ENCODE measurements at regions not wholly inside any gene's neighbourhood (a gene's known extent, or its start where the extent isn't known, plus 50 kb on each side); places are given as distances from the start of the nearest gene placed in this dataset.

- DNase-seq (no peak), ATAC-seq (ENCODE audit: low read depth) (no peak)
- POLR2A ChIA-PET: no interaction called here
- Mint-ChIP-seq H3K4me1 (no peaks in the 10 kb centered on the region), H3K36me3 (no peaks in the 10 kb centered on the region), H3K4me3 (no peak overlapping the region), H3K27me3 (no peaks in the 10 kb centered on the region), H3K27ac (no peak overlapping the region), H3K9me3 (no peaks in the 10 kb centered on the region)
Observed at GRCh38 chr16:73915935-73916334, 380.7 kb upstream of the PSMD7 start.

DNA sequence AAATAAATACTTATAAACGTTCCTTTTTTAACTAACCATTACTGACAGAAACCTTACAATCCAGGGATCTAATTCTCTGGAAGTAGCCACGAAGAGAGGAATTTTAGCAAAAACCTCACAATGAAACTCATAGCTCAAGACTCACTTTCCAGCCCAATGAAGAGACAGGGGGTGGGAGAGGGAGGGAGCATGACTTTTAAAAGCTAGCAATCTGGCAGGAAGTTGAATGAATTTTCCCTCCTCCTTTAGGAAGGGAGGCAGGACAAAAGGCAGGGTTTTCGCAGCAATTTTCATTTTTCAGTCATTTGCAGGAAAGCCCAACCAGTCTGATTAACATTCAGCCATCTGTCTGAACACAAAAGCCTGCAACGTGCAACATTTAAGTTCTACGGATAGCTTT lies 381.5 kb upstream of the PSMD7 start:
- Mint-ChIP-seq H3K27ac (no peak overlapping the region), H3K4me3 (no peak overlapping the region), H3K4me1 (no peaks in the 10 kb centered on the region), H3K9me3 (no peaks in the 10 kb centered on the region), H3K27me3 (no peaks in the 10 kb centered on the region), H3K36me3 (no peaks in the 10 kb centered on the region)
- POLR2A ChIA-PET: no interaction called here
- no peak for DNase-seq
- no peak for ATAC-seq (ENCODE audit: low read depth)

GRCh38 chr16:73912850-73913249 lies 383.8 kb upstream of the PSMD7 start:
- Mint-ChIP-seq H3K4me3 (no peak overlapping the region), H3K4me1 (no peaks in the 10 kb centered on the region), H3K9me3 (no peaks in the 10 kb centered on the region), H3K36me3 (no peaks in the 10 kb centered on the region), H3K27ac (no peak overlapping the region), H3K27me3 (no peaks in the 10 kb centered on the region)
- ATAC-seq (ENCODE audit: low read depth) (no peak), DNase-seq (no peak)
- POLR2A ChIA-PET: no interaction called here

DNA sequence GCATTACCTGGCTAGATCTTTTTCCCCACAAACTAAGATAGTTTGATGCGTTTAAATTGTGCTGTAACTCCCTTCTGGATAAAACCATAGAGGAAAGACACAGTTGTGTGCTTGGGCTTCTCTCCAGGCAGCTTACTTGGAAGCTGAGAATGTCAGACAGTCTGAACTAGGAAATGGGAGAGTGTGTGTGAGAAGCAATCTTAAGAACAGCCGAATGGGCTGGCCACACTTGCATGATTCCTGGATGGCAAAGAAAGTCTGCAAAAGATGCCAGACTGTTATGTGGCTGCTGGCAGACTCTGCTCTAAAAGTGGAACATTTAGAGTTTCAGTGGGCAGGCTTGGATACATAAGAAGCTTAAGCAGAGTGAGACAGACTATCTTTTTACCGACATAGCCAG lies 384.3 kb upstream of the PSMD7 start:
- H3K27me3 Mint-ChIP-seq: no peaks in the 10 kb centered on the region
- ATAC-seq (ENCODE audit: low read depth) (no peak), DNase-seq (no peak)
- H3K4me1 Mint-ChIP-seq: no peaks in the 10 kb centered on the region
- peaks cover 1% of the 10 kb centered on the region for H3K9me3 Mint-ChIP-seq
- no peaks in the 10 kb centered on the region for H3K36me3 Mint-ChIP-seq
- H3K4me3 Mint-ChIP-seq: no peak overlapping the region
- H3K27ac Mint-ChIP-seq: no peak overlapping the region
- POLR2A ChIA-PET: no interaction called here

DNA sequence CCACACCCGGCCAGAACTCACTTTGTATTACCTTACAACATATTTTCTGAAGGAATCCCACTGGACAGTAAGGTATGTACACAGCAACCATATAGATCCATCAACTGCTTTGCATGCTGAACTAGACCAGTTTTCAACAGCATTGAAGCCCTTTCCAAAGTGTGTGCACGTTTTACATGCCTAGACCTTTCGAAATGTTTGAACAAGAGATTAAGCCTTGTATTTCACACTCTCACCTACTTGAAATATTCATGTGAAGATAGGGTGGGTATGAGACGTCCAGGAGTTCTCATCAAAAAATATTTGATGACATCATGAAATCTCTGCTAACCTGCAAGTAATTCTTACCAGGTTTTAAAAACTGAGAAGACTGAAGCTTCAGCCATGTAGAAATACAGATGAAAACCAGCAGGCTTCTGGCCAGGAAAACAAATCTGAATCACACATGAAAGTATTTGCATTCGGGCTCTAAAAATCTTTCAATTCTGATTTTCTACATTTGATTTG lies 387.0 kb upstream of the PSMD7 start:
- H3K4me1 Mint-ChIP-seq: no peaks in the 10 kb centered on the region
- no peaks in the 10 kb centered on the region for H3K27me3 Mint-ChIP-seq
- DNase-seq: no peak
- peaks cover 1% of the 10 kb centered on the region for H3K9me3 Mint-ChIP-seq
- no peak for ATAC-seq (ENCODE audit: low read depth)
- no peaks in the 10 kb centered on the region for H3K36me3 Mint-ChIP-seq
- POLR2A ChIA-PET: no interaction called here
- no peak overlapping the region for H3K27ac Mint-ChIP-seq
- H3K4me3 Mint-ChIP-seq: no peak overlapping the region

DNA sequence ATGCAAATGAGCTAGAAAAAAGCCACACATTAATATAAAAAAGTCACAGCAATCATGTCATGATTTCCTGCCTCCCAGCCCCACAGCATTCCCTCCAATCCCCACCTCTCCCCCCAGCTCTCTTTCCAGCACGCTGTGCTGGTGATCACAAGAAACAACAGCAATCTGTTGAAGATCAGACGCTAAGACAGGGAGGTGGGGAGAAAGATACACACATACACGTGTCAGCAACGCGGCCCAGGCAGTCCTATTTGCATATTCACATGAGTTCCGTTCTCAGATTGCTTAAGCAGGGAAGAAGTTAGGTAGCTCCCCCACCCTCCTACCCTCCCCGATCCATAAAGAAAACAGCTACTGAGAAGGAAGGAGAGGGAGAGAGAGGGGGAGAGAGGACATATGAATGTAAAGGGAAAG lies 405.5 kb upstream of the PSMD7 start:
- DNase-seq (no peak), ATAC-seq (ENCODE audit: low read depth) (no peak)
- H3K9me3 Mint-ChIP-seq: no peaks in the 10 kb centered on the region
- H3K4me1 Mint-ChIP-seq: peaks cover 12% of the 10 kb centered on the region
- H3K4me3 Mint-ChIP-seq: no peak overlapping the region
- no peak overlapping the region for H3K27ac Mint-ChIP-seq
- POLR2A ChIA-PET: no interaction called here
- no peaks in the 10 kb centered on the region for H3K36me3 Mint-ChIP-seq
- H3K27me3 Mint-ChIP-seq: peaks cover 26% of the 10 kb centered on the region

DNA sequence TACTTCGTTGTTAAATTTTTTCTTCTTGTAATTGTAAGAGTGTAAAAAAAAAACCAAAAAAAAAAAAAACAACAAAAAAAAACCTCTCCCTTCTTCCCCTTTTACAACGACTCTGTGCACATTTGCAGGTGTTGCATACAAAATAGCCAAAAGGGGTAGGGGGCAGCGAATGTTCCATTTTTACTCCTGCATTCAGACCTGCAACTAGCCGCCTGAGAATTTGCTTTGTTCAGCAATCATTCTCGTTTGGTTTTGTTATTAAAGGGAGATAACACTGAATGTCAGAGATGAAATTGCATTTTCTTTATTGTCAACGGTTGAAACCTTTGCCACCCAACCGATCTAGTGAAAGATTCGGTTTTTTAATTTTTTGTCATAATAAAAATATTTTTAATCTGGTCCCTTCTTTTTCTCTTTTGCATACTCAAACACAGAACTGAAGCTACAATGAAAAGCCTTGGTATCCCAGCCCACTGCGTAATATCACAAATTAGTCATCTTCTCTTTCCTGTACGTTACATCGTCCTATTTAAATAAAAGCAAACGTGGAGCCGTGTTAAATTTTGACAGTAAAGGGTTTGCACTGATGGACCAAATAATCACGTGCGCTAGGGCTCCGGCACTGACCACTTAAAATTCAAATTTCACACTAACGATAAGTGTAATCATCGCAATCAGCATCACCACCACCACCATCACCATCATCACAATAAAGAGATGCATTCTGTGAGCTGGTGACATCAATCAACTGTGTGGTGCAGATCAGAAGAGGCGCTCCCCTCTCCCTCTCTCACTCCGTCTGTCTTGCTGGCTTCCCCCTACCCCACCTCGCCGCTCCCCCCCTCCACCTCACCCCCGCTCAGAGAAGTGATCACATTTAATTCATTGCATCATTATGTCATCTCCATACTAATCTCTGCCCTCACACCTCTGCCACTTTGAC lies 406.2 kb upstream of the PSMD7 start:
- POLR2A ChIA-PET: no interaction called here
- Mint-ChIP-seq H3K36me3 (no peaks in the 10 kb centered on the region), H3K4me1 (peaks cover 12% of the 10 kb centered on the region), H3K27me3 (peaks cover 26% of the 10 kb centered on the region), H3K27ac (no peak overlapping the region), H3K4me3 (no peak overlapping the region), H3K9me3 (no peaks in the 10 kb centered on the region)
- no peak for ATAC-seq (ENCODE audit: low read depth)
- no peak for DNase-seq

GRCh38 chr16:73888840-73889490 lies 407.6 kb upstream of the PSMD7 start:
- no peak for ATAC-seq (ENCODE audit: low read depth)
- Mint-ChIP-seq H3K36me3 (no peaks in the 10 kb centered on the region), H3K4me1 (peaks cover 12% of the 10 kb centered on the region), H3K9me3 (no peaks in the 10 kb centered on the region), H3K27ac (no peak overlapping the region), H3K4me3 (no peak overlapping the region), H3K27me3 (peaks cover 26% of the 10 kb centered on the region)
- no peak for DNase-seq
- POLR2A ChIA-PET: no interaction called here

- H3K27me3 Mint-ChIP-seq: peaks cover 26% of the 10 kb centered on the region
- no peak for ATAC-seq (ENCODE audit: low read depth)
Observed at GRCh38 chr16:73887911-73888310, 408.7 kb upstream of the PSMD7 start.

DNA sequence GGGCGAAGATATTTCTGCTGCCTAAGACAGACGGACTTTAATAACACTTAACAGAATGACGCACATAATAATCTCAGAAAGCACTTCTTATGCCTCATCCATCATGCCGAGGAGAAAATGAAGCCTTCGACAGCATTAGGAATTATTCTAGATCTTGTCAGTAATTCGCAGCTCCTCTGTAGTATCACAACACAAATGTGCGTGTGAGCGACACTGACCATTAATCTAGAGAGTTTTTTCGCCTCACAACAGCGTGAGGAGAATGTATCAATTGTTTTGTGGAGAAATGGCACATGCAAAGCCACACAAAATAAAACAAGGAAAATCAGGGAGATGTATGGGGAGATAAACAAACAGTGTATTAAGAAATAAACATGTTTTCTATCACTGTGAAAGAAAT lies 410.2 kb upstream of the PSMD7 start:
- no peaks in the 10 kb centered on the region for H3K9me3 Mint-ChIP-seq
- POLR2A ChIA-PET: no interaction called here
- H3K4me3 Mint-ChIP-seq: no peak overlapping the region
- peaks cover 12% of the 10 kb centered on the region for H3K4me1 Mint-ChIP-seq
- DNase-seq (no peak), ATAC-seq (ENCODE audit: low read depth) (no peak)
- peaks cover 20% of the 10 kb centered on the region for H3K27me3 Mint-ChIP-seq
- H3K36me3 Mint-ChIP-seq: no peaks in the 10 kb centered on the region
- no peak overlapping the region for H3K27ac Mint-ChIP-seq

More at GRCh38 chr16:73887911-73888310, 408.7 kb upstream of the PSMD7 start:
- no peak overlapping the region for H3K27ac Mint-ChIP-seq
- no peak overlapping the region for H3K4me3 Mint-ChIP-seq
- no peak for DNase-seq
- H3K9me3 Mint-ChIP-seq: no peaks in the 10 kb centered on the region
- POLR2A ChIA-PET: no interaction called here
- no peaks in the 10 kb centered on the region for H3K36me3 Mint-ChIP-seq
- peaks cover 12% of the 10 kb centered on the region for H3K4me1 Mint-ChIP-seq

- no peak overlapping the region for H3K27ac Mint-ChIP-seq
- H3K27me3 Mint-ChIP-seq: peaks cover 9% of the 10 kb centered on the region
- H3K36me3 Mint-ChIP-seq: no peaks in the 10 kb centered on the region
- ATAC-seq (ENCODE audit: low read depth) (no peak), DNase-seq (no peak)
- POLR2A ChIA-PET: no interaction called here
- no peak overlapping the region for H3K4me3 Mint-ChIP-seq
- peaks cover 3% of the 10 kb centered on the region for H3K4me1 Mint-ChIP-seq
- H3K9me3 Mint-ChIP-seq: no peaks in the 10 kb centered on the region
Observed at GRCh38 chr16:73885319-73885718, 411.3 kb upstream of the PSMD7 start.

GRCh38 chr16:73883841-73884240 lies 412.8 kb upstream of the PSMD7 start:
- Mint-ChIP-seq H3K27me3 (peaks cover 9% of the 10 kb centered on the region), H3K4me1 (peaks cover 3% of the 10 kb centered on the region), H3K27ac (no peak overlapping the region), H3K36me3 (no peaks in the 10 kb centered on the region), H3K9me3 (no peaks in the 10 kb centered on the region), H3K4me3 (no peak overlapping the region)
- POLR2A ChIA-PET: interaction anchor here (0.6 kb wide), 1 partner anchor 10 kb away, joined by 3 read pairs; no protein-coding TSS in a partner anchor
- no peak for DNase-seq
- ATAC-seq (ENCODE audit: low read depth): no peak

GRCh38 chr16:73883126-73883525 lies 413.5 kb upstream of the PSMD7 start:
- Mint-ChIP-seq H3K4me3 (no peak overlapping the region), H3K27ac (no peak overlapping the region), H3K36me3 (no peaks in the 10 kb centered on the region), H3K27me3 (peaks cover 6% of the 10 kb centered on the region), H3K4me1 (peaks cover 3% of the 10 kb centered on the region), H3K9me3 (no peaks in the 10 kb centered on the region)
- DNase-seq (no peak), ATAC-seq (ENCODE audit: low read depth) (no peak)
- POLR2A ChIA-PET: interaction anchor here (0.6 kb wide), 2 partner anchors 10 to 922 kb away, joined by 3 read pairs; no protein-coding TSS in a partner anchor

DNA sequence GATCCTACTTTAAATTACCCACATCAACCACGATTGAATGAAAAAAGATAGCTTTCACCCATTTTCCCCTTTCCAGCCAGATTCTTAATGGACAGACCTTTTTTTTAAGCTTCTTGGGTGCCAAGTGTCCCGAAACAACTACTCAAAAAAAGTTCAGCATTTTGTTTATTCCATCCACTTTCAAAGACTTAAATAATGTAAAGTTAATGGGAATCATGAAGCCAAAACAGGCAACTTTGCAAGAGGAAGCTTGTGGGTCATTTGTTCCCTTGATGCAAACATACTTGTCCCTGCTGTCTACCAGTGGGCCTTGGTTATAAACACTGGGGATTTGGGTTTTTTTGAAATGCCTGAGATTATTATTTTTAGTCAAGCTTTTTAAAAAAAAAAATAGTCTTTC lies 414.0 kb upstream of the PSMD7 start:
- Mint-ChIP-seq H3K36me3 (no peaks in the 10 kb centered on the region), H3K9me3 (no peaks in the 10 kb centered on the region), H3K27ac (no peak overlapping the region), H3K4me3 (no peak overlapping the region), H3K4me1 (no peaks in the 10 kb centered on the region), H3K27me3 (peaks cover 3% of the 10 kb centered on the region)
- DNase-seq (no peak), ATAC-seq (ENCODE audit: low read depth) (no peak)
- POLR2A ChIA-PET: interaction anchor here (0.6 kb wide), 1 partner anchor 921 kb away, joined by 3 read pairs; no protein-coding TSS in a partner anchor

All from activated naive CD8-positive, alpha-beta T cell treated with anti-CD3 and anti-CD28 coated beads, Interleukin-2, amount 10 ng/mL, durations not matched to agents 7 days and 5 days (primary cell).